ENCODE measurements at regions not wholly inside any gene's neighbourhood (a gene's known extent, or its start where the extent isn't known, plus 50 kb on each side); places are given as distances from the start of the nearest gene placed in this dataset.
"Not testable (repeated sequence)": the region's sequence is repeated elsewhere in the genome, so short reads cannot be mapped to it uniquely, and the experiment has no call there.

GRCh38 chr13:107643615-107644014 lies 571.7 kb downstream of the LIG4 start:
- H3K36me3 ChIP-seq (ENCODE audit: control insufficient read depth, insufficient read depth, low read length), result no peaks in the 10 kb centered on the region
- no peak overlapping the region for H3K27ac ChIP-seq (ENCODE audit: low read depth, low read length, severe bottlenecking)

GRCh38 chr13:107642831-107643230 lies 572.5 kb downstream of the LIG4 start:
- 97 to 100% methylated on average over 4 of the region's 5 CpGs for WGBS, 2 experiments (ENCODE audit: insufficient coverage in 2 of 2)
- Histone ChIP-seq H3K4me1 (ENCODE audit: control insufficient read depth, insufficient read depth, low read length, poor library complexity, severe bottlenecking) (no peaks in the 10 kb centered on the region), H3K27ac (ENCODE audit: low read depth, low read length, severe bottlenecking) (no peak overlapping the region), H3K36me3 (ENCODE audit: control insufficient read depth, insufficient read depth, low read length) (no peaks in the 10 kb centered on the region), H3K4me3 (ENCODE audit: extremely low read depth, insufficient read depth, low read length, poor library complexity, severe bottlenecking) (no peak overlapping the region), H3K9me3 (ENCODE audit: control insufficient read depth, low read length) (no peaks in the 10 kb centered on the region)

More at GRCh38 chr13:107643615-107644014, 571.7 kb downstream of the LIG4 start:
- WGBS, 2 experiments (ENCODE audit: insufficient coverage in 2 of 2), result no CpG with 5 or more reads among the region's 1 CpG
- Histone ChIP-seq H3K9me3 (ENCODE audit: control insufficient read depth, low read length) (no peaks in the 10 kb centered on the region), H3K4me1 (ENCODE audit: control insufficient read depth, insufficient read depth, low read length, poor library complexity, severe bottlenecking) (no peaks in the 10 kb centered on the region), H3K4me3 (ENCODE audit: extremely low read depth, insufficient read depth, low read length, poor library complexity, severe bottlenecking) (no peak overlapping the region)

GRCh38 chr13:107641574-107641973 lies 573.8 kb downstream of the LIG4 start:
- H3K36me3 ChIP-seq (ENCODE audit: control insufficient read depth, insufficient read depth, low read length), result no peaks in the 10 kb centered on the region
- H3K4me1 ChIP-seq (ENCODE audit: control insufficient read depth, insufficient read depth, low read length, poor library complexity, severe bottlenecking), result no peaks in the 10 kb centered on the region
- 94 to 100% methylated on average over 2 to 4 of the region's 5 CpGs for WGBS, 2 experiments (ENCODE audit: insufficient coverage in 2 of 2)
- no peak overlapping the region for H3K27ac ChIP-seq (ENCODE audit: low read depth, low read length, severe bottlenecking)
- no peaks in the 10 kb centered on the region for H3K9me3 ChIP-seq (ENCODE audit: control insufficient read depth, low read length)
- no peak overlapping the region for H3K4me3 ChIP-seq (ENCODE audit: extremely low read depth, insufficient read depth, low read length, poor library complexity, severe bottlenecking)

GRCh38 chr13:107625648-107626047 lies 589.7 kb downstream of the LIG4 start:
- Histone ChIP-seq H3K4me1 (ENCODE audit: control insufficient read depth, insufficient read depth, low read length, poor library complexity, severe bottlenecking) (no peaks in the 10 kb centered on the region), H3K27ac (ENCODE audit: low read depth, low read length, severe bottlenecking) (no peak overlapping the region), H3K36me3 (ENCODE audit: control insufficient read depth, insufficient read depth, low read length) (no peaks in the 10 kb centered on the region), H3K4me3 (ENCODE audit: extremely low read depth, insufficient read depth, low read length, poor library complexity, severe bottlenecking) (no peak overlapping the region), H3K9me3 (ENCODE audit: control insufficient read depth, low read length) (no peaks in the 10 kb centered on the region)
- WGBS, 2 experiments (ENCODE audit: insufficient coverage in 2 of 2), result 93 to 94% methylated on average over 2 of the region's 3 CpGs

GRCh38 chr13:107617527-107617926 lies 597.8 kb downstream of the LIG4 start:
- Histone ChIP-seq H3K36me3 (ENCODE audit: control insufficient read depth, insufficient read depth, low read length) (no peaks in the 10 kb centered on the region), H3K9me3 (ENCODE audit: control insufficient read depth, low read length) (no peaks in the 10 kb centered on the region), H3K4me3 (ENCODE audit: extremely low read depth, insufficient read depth, low read length, poor library complexity, severe bottlenecking) (no peak overlapping the region), H3K27ac (ENCODE audit: low read depth, low read length, severe bottlenecking) (no peak overlapping the region), H3K4me1 (ENCODE audit: control insufficient read depth, insufficient read depth, low read length, poor library complexity, severe bottlenecking) (no peaks in the 10 kb centered on the region)
- 100% methylated on average over 1 of the region's 2 CpGs; no CpG with 5 or more reads in 1 of the 2 experiments for WGBS, 2 experiments (ENCODE audit: insufficient coverage in 2 of 2)

GRCh38 chr13:107612376-107612775 lies 603.0 kb downstream of the LIG4 start:
- no peak overlapping the region for H3K4me3 ChIP-seq (ENCODE audit: extremely low read depth, insufficient read depth, low read length, poor library complexity, severe bottlenecking)
- H3K4me1 ChIP-seq (ENCODE audit: control insufficient read depth, insufficient read depth, low read length, poor library complexity, severe bottlenecking), result no peaks in the 10 kb centered on the region
- 95% methylated on average over 6 of the region's 6 CpGs for WGBS, 2 experiments (ENCODE audit: insufficient coverage in 2 of 2)
- no peak overlapping the region for H3K27ac ChIP-seq (ENCODE audit: low read depth, low read length, severe bottlenecking)
- H3K36me3 ChIP-seq (ENCODE audit: control insufficient read depth, insufficient read depth, low read length), result no peaks in the 10 kb centered on the region
- H3K9me3 ChIP-seq (ENCODE audit: control insufficient read depth, low read length), result no peaks in the 10 kb centered on the region

- Histone ChIP-seq H3K27ac (ENCODE audit: low read depth, low read length, severe bottlenecking) (no peak overlapping the region), H3K4me1 (ENCODE audit: control insufficient read depth, insufficient read depth, low read length, poor library complexity, severe bottlenecking) (no peaks in the 10 kb centered on the region), H3K9me3 (ENCODE audit: control insufficient read depth, low read length) (no peaks in the 10 kb centered on the region), H3K4me3 (ENCODE audit: extremely low read depth, insufficient read depth, low read length, poor library complexity, severe bottlenecking) (no peak overlapping the region), H3K36me3 (ENCODE audit: control insufficient read depth, insufficient read depth, low read length) (no peaks in the 10 kb centered on the region)
- WGBS, 2 experiments (ENCODE audit: insufficient coverage in 2 of 2), result 92% methylated on average over 7 to 8 of the region's 9 CpGs
Measured at GRCh38 chr13:107608736-107609135, 606.6 kb downstream of the LIG4 start.

GRCh38 chr13:107600971-107601370 lies 614.4 kb downstream of the LIG4 start:
- Histone ChIP-seq H3K9me3 (ENCODE audit: control insufficient read depth, low read length) (no peaks in the 10 kb centered on the region), H3K4me1 (ENCODE audit: control insufficient read depth, insufficient read depth, low read length, poor library complexity, severe bottlenecking) (no peaks in the 10 kb centered on the region), H3K4me3 (ENCODE audit: extremely low read depth, insufficient read depth, low read length, poor library complexity, severe bottlenecking) (no peak overlapping the region), H3K36me3 (ENCODE audit: control insufficient read depth, insufficient read depth, low read length) (no peaks in the 10 kb centered on the region), H3K27ac (ENCODE audit: low read depth, low read length, severe bottlenecking) (no peak overlapping the region)
- 75 to 83% methylated on average over 1 to 2 of the region's 4 CpGs for WGBS, 2 experiments (ENCODE audit: insufficient coverage in 2 of 2)

- H3K27ac ChIP-seq (ENCODE audit: low read depth, low read length, severe bottlenecking), result not testable (repeated sequence)
Measured at GRCh38 chr13:107596306-107596705, 619.0 kb downstream of the LIG4 start.

GRCh38 chr13:107590556-107590955 lies 624.8 kb downstream of the LIG4 start:
- no peak overlapping the region for H3K27ac ChIP-seq (ENCODE audit: low read depth, low read length, severe bottlenecking)
- no peaks in the 10 kb centered on the region for H3K4me1 ChIP-seq (ENCODE audit: control insufficient read depth, insufficient read depth, low read length, poor library complexity, severe bottlenecking)
- WGBS, 2 experiments (ENCODE audit: insufficient coverage in 2 of 2), result 89% methylated on average over 1 of the region's 3 CpGs; no CpG with 5 or more reads in 1 of the 2 experiments
- no peak overlapping the region for H3K4me3 ChIP-seq (ENCODE audit: extremely low read depth, insufficient read depth, low read length, poor library complexity, severe bottlenecking)
- H3K36me3 ChIP-seq (ENCODE audit: control insufficient read depth, insufficient read depth, low read length), result no peaks in the 10 kb centered on the region
- no peaks in the 10 kb centered on the region for H3K9me3 ChIP-seq (ENCODE audit: control insufficient read depth, low read length)

More at GRCh38 chr13:107596306-107596705, 619.0 kb downstream of the LIG4 start:
- not testable (repeated sequence) for H3K9me3 ChIP-seq (ENCODE audit: control insufficient read depth, low read length); H3K4me1 ChIP-seq (ENCODE audit: control insufficient read depth, insufficient read depth, low read length, poor library complexity, severe bottlenecking); H3K4me3 ChIP-seq (ENCODE audit: extremely low read depth, insufficient read depth, low read length, poor library complexity, severe bottlenecking); H3K36me3 ChIP-seq (ENCODE audit: control insufficient read depth, insufficient read depth, low read length)
- no CpG with 5 or more reads among the region's 5 CpGs for WGBS, 2 experiments (ENCODE audit: insufficient coverage in 2 of 2)

- no peaks in the 10 kb centered on the region for H3K36me3 ChIP-seq (ENCODE audit: control insufficient read depth, insufficient read depth, low read length)
- 91 to 92% methylated on average over 1 to 2 of the region's 2 CpGs for WGBS, 2 experiments (ENCODE audit: insufficient coverage in 2 of 2)
- H3K27ac ChIP-seq (ENCODE audit: low read depth, low read length, severe bottlenecking), result no peak overlapping the region
- H3K4me3 ChIP-seq (ENCODE audit: extremely low read depth, insufficient read depth, low read length, poor library complexity, severe bottlenecking), result no peak overlapping the region
- H3K4me1 ChIP-seq (ENCODE audit: control insufficient read depth, insufficient read depth, low read length, poor library complexity, severe bottlenecking), result no peaks in the 10 kb centered on the region
- no peaks in the 10 kb centered on the region for H3K9me3 ChIP-seq (ENCODE audit: control insufficient read depth, low read length)
Measured at GRCh38 chr13:107587681-107588080, 627.7 kb downstream of the LIG4 start.

All from mesodermal cell (in vitro differentiated cells).